GM12874 (cell line): ENCODE measurements at regions not wholly inside any gene's neighbourhood (a gene's known extent, or its start where the extent isn't known, plus 50 kb on each side); places are given as distances from the start of the nearest gene placed in this dataset.

Experiments used
- CTCF ChIP-seq: IDR thresholded peaks from 2 replicates; pipeline ENCODE4 v1.5.1; 2011; ENCODE audit warnings: low read depth, mild to moderate bottlenecking, control low read depth, low read length, moderate library complexity; ENCODE audit not compliant: insufficient read depth

GRCh38 chr15:62676891-62677290 lies 365.7 kb upstream of the TPM1 start:
- TF ChIP-seq CTCF: no peak

- TF ChIP-seq CTCF: no peak
Observed at GRCh38 chr15:62681939-62682896, 360.3 kb upstream of the TPM1 start.

GRCh38 chr15:62684123-62684808 lies 358.3 kb upstream of the TPM1 start:
- TF ChIP-seq CTCF: no peak

GRCh38 chr15:62691008-62691407 lies 351.5 kb upstream of the TPM1 start:
- TF ChIP-seq CTCF: no peak

GRCh38 chr15:62697636-62698035 lies 344.9 kb upstream of the TPM1 start:
- TF ChIP-seq CTCF: no peak

GRCh38 chr15:62698646-62699045 lies 343.9 kb upstream of the TPM1 start:
- no peak for TF ChIP-seq CTCF

GRCh38 chr15:62706317-62706716 lies 336.2 kb upstream of the TPM1 start:
- no peak for TF ChIP-seq CTCF
